ENCODE measurements at regions not wholly inside any gene's neighbourhood (a gene's known extent, or its start where the extent isn't known, plus 50 kb on each side); places are given as distances from the start of the nearest gene placed in this dataset.
A peak's percentile ranks its signal among the peaks of the same experiment; 100 is the strongest.
"Not testable (repeated sequence)": the region's sequence is repeated elsewhere in the genome, so short reads cannot be mapped to it uniquely, and the experiment has no call there.

DNA sequence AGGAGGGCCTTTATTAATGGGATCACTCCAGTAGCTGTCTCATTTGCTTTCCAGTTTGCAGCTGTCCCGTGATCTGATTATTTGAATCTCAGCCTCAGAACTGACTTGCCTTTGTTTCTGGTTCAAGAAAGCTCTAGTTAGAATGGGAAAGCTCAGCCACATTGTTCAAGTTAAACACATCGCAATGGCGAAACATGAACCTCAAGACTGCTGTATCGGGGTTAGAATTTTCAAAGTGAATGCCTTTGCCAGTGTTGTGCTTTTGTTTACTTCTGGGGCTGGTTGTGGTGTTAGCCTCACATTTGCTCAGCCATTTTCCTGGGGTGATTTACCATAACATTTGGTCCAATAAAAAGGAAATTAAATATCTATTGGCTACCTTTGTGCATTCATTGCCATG is 105.3 kb downstream of the LUZP4 start:
- DNase-seq (ENCODE audit: low spot score); in situ Hi-C loops (cut with HindIII; ENCODE audit: low sequenced_read_pairs): not testable (repeated sequence)

- no peak for DNase-seq (ENCODE audit: low spot score)
- in situ Hi-C loops (cut with HindIII; ENCODE audit: low sequenced_read_pairs), result no loop called here
Measured at GRCh38 chrX:115399306-115399705, 109.8 kb downstream of the LUZP4 start.

DNA sequence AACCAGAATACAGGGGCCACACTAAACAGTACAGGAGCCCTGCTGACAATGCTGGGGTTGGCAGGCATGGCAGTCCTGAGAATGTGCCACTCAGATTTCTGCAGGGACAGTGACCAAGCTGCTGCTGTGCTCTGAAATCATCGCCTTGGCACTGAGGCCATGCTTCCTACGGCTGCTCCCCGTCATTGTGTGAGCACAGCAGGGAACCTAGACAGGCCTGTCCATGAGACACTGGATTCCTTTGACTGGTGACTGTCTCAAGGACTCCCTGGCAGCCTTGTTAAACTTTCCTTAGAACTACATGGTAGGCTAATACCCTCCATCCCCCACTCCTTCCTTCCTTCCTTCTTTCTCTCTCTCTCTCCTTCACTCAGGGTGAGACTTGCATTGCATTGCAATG is 111.4 kb downstream of the LUZP4 start:
- DNase-seq (ENCODE audit: low spot score), result peak; percentile 0
- in situ Hi-C loops (cut with HindIII; ENCODE audit: low sequenced_read_pairs), result no loop called here

DNA sequence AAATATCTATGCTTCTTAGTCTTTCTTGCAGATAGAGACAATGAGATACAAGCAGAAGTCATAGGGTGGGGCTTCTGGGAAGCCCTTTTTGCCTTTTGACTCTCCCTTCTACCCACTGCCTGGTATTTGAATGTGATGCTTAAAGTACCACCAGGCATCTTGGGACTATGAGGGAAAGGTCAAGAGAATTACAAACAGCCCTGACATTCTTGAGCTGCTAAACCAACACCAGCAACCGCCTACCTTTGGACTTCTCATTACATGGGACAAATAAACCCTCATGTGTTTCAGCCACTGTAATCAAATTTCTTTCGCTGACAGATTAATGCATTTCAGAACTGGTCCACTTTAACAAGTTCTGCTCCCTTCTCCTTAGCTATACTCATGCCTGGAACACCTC is 112.8 kb downstream of the LUZP4 start:
- in situ Hi-C loops (cut with HindIII; ENCODE audit: low sequenced_read_pairs), result no loop called here
- no peak for DNase-seq (ENCODE audit: low spot score)

DNA sequence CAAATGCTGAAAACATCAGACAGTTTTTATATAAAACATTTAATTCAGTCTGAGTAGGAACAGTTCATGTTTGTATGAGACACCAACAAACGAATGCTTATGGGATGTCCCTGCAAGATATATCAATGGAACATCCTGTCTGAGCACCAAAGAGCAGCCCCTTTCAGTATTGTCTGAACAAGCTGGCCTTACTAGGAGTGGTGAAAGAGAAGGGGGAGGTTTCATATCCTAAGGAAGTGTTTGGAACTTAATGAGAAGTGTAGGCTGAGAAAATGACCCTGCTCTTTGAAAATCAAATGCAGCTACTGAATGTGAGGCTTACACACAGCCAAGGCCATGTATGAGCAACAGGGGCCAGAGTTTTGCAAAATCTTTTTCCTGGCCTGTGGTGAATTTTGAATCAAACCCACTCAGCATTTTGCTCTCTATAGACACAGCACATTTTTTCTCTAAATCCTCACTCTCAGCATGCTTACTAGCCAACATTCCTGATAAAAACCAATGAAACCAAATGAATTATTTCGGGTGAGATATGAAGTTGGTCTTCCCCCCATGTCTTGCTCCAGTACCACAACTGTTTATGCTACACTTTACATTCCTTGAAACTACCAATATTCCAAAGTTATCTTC is 119.4 kb downstream of the LUZP4 start:
- no peak for DNase-seq (ENCODE audit: low spot score)
- in situ Hi-C loops (cut with HindIII; ENCODE audit: low sequenced_read_pairs), result no loop called here

DNA sequence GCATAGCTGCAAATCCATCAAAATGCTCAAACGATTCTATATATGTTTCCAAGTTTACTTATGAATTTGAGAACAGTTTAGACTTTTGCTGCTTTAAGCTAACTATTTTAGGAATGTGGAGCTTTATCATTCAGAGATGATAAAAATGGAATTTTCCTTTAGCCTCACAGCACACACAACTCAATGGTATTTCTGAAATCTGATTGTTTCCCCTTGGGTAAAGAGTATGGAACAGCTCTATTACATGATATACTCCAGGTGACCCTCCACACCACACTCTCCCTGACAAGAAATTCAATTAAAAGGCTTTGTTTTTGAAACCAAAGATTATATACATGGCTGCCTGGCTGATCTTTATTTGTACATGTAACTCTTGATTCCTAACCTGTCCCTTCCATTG is 120.0 kb downstream of the LUZP4 start:
- in situ Hi-C loops (cut with HindIII; ENCODE audit: low sequenced_read_pairs), result no loop called here

GRCh38 chrX:115410731-115411428 is 121.4 kb downstream of the LUZP4 start:
- in situ Hi-C loops (cut with HindIII; ENCODE audit: low sequenced_read_pairs), result no loop called here

More for the DNA sequence above, 120.0 kb downstream of the LUZP4 start:
- no peak for DNase-seq (ENCODE audit: low spot score)

DNA sequence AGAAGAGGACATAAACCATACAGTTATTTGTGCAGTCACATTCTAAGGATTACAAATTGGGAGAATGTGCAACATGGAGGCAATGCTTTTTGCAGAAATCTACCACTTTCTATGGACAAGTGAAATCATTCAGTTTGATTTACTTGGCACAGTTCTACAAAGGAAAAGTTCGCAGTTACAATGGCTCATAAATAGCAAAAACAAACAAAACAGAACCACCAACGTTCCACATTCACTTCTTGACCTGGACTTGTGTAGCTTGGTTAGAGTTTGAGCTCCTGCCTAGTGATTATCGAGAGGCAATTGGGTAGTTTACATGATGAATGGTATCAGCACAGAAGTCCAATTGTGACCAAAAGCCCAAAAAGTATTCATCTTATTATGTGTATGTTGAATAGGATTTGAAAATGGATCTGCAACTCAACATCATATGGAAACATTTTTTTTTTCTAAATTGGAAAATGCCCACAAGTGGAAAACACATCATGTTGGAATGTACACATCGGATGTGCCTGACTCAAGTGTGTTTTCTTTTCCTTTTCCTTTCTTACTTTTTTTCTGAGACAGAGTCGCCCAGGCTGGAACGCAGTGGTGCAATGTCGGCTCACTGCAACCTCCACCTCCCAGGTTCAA is 123.8 kb downstream of the LUZP4 start:
- in situ Hi-C loops (cut with HindIII; ENCODE audit: low sequenced_read_pairs), result no loop called here
- DNase-seq (ENCODE audit: low spot score), result no peak

More at GRCh38 chrX:115410731-115411428, 121.4 kb downstream of the LUZP4 start:
- no peak for DNase-seq (ENCODE audit: low spot score)

GRCh38 chrX:115419069-115419468 is 129.6 kb downstream of the LUZP4 start:
- no peak for DNase-seq (ENCODE audit: low spot score)
- in situ Hi-C loops (cut with HindIII; ENCODE audit: low sequenced_read_pairs), result no loop called here

GRCh38 chrX:115423086-115423485 is 133.6 kb downstream of the LUZP4 start:
- no peak for DNase-seq (ENCODE audit: low spot score)
- in situ Hi-C loops (cut with HindIII; ENCODE audit: low sequenced_read_pairs), result no loop called here

GRCh38 chrX:115425359-115425758 is 135.6 kb upstream of the PLS3 start:
- in situ Hi-C loops (cut with HindIII; ENCODE audit: low sequenced_read_pairs), result no loop called here
- no peak for DNase-seq (ENCODE audit: low spot score)

DNA sequence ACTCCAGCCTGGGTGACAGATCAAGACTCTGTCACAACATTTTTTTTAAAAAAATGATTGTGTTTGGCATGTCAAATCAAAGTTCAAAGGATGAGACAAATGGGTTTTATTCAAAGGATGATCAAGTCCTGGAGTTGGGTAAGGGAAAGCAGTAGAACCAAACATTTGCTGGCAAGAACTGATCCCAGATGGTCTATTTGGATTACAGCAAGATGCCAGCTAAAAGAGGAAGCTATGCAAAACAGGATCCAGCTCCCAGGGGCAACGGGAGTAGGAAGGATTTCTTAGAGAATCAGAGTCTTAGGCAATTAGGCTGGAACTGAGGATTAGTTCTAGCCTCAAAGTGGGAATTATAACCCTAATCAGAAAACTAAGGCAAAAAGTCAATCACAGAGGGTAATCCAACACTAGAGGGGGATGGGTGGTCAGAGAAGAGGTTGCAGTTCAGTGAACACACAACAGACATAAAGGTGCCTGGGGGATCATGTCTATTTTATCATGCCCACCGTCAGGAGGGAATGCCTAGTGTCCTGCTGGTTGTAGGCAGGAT is 133.0 kb upstream of the PLS3 start:
- in situ Hi-C loops (cut with HindIII; ENCODE audit: low sequenced_read_pairs), result no loop called here

GRCh38 chrX:115434834-115435233 is 126.1 kb upstream of the PLS3 start:
- in situ Hi-C loops (cut with HindIII; ENCODE audit: low sequenced_read_pairs); DNase-seq (ENCODE audit: low spot score): not testable (repeated sequence)

More for the DNA sequence above, 133.0 kb upstream of the PLS3 start:
- DNase-seq (ENCODE audit: low spot score), result no peak

GRCh38 chrX:115437841-115438595 is 123.0 kb upstream of the PLS3 start:
- no peak for DNase-seq (ENCODE audit: low spot score)
- in situ Hi-C loops (cut with HindIII; ENCODE audit: low sequenced_read_pairs), result no loop called here

- DNase-seq (ENCODE audit: low spot score), result no peak
- in situ Hi-C loops (cut with HindIII; ENCODE audit: low sequenced_read_pairs), result no loop called here
Measured at GRCh38 chrX:115448146-115448545, 112.8 kb upstream of the PLS3 start.

- DNase-seq (ENCODE audit: low spot score), result no peak
- in situ Hi-C loops (cut with HindIII; ENCODE audit: low sequenced_read_pairs), result no loop called here
Measured at GRCh38 chrX:115449742-115450141, 111.2 kb upstream of the PLS3 start.

GRCh38 chrX:115452251-115452650 is 108.7 kb upstream of the PLS3 start:
- in situ Hi-C loops (cut with HindIII; ENCODE audit: low sequenced_read_pairs), result no loop called here
- no peak for DNase-seq (ENCODE audit: low spot score)

- no peak for DNase-seq (ENCODE audit: low spot score)
- in situ Hi-C loops (cut with HindIII; ENCODE audit: low sequenced_read_pairs), result no loop called here
Measured at GRCh38 chrX:115459883-115460880, 100.8 kb upstream of the PLS3 start.
